Muscle of back (tissue), 3 donors: ENCODE measurements at regions not wholly inside any gene's neighbourhood (a gene's known extent, or its start where the extent isn't known, plus 50 kb on each side); places are given as distances from the start of the nearest gene placed in this dataset.
A peak's percentile ranks its signal among the peaks of the same experiment; 100 is the strongest.

Source experiments
- DNase-seq, 3 donors: peaks; one replicate each; pipeline versions ENCODE4 v3.0.0 to v3.0.0-alpha.2; 2013

DNA sequence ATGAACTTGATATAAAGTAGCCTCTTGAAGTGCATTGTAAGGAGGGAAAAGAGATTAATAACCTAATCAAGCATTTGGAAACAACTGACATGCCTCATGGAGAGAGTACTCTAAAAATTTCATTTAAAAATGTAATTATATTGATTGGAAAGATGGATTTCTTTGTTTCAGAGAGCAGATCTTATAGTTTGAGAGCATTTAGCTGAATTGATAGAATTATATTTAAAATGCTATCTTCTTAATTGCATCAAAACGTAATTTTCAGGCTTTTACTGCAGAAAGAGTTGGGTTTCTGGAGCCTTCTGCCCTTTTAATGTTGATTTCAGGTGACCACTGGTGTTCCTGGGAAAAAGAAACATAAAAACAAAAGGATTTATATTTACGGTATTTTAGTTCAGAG, 130.6 kb downstream of the EDN3 start:
- DNase-seq = no peak

DNA sequence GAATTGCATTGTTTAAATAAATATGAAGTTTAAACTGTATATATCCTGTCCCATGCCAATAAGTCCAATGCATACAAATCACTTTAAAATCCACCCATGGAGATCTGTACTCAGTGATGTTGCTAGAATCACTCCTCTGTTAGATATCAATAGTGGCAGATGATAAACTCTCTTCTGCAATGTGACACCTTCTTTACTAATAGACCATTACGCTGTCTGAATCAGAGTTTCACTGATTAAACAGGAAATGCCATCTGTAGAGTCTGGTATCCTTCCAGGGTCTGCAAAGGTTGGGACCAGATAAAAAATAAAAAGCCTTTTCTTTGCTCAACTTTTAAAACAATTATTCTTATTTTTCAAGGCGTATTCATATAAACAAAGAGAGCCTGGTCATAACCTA, 134.5 kb downstream of the EDN3 start:
- no peak for DNase-seq

DNA sequence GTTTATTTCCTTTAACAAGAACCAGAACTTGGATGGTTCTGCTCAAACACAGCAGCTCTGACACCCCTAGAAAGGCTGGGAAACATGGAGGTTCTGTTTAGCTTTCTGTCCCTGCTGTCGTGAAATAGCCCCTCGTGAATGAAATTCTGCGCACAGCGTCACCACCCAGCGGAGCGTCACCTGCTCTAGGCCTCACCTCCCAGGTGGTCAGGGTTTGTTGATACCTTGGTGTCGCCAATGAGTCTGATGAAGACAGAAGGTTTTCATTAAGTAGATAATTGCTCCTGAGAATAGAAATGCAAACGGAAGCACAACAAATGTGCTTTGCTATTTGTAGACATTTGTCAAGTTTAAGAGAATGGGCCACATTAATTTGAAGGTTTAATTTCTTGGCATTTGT, 135.1 kb downstream of the EDN3 start:
- no peak for DNase-seq

DNA sequence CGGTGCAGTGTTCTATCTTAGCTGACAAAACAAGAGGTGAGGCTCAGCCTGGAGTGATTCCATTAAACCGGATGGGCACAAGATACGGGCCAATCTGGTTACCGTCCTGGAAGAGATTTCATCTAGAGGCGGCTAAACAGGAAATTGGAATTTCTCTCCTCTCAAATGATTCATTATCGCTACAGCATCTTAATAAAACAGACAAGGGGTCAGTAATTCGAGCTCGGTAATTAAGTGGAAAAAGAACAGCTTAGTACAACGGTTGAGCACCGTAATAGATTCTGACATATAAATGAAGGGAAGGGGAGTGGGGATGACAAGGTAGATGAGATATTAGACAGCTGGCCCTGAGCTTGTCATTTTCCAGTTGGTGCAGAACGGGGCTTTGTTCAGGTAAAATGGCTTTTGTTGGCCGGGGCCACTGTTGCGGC, 137.2 kb downstream of the EDN3 start:
- DNase-seq = peak in 1 of 3 donors; percentile 42

DNA sequence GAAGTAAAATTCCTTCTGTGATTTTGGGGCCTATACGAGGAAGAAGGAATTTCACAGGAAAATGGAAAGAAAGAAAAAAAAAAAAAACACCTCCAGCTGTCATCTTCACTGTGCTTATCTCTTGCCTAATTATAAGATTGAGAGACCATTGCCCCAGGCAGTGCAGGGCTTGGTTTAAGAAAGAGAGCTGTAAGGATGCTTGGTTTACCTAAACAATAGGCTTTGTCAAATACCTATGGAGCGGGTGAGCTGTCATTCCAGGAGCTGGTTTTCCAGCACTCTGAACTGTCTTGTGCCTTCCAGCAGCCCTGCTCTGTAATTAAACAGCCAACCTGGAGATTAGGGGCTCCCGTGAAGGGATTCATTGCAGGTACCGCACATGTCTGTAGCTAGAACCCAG, 137.8 kb downstream of the EDN3 start:
- DNase-seq = no peak

DNA sequence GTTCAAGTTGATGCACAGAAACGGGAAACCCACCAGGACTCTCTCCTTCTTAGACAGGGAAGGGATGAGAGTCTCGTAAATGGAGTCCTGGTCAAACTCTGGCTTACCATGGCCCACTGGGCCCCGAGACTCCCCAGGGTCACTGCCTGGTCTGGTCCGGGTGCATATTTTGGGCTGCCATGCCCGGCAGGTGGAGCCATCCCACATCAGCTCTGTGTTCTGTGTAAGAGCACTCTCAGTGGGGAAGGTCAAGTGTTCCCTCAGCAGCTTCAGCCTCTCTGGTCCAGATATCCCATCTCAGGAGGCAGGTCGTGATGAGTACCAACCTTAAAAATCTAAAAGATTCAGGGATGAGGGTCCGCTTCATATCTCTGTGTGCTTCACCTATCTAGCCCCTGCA, 138.8 kb downstream of the EDN3 start:
- DNase-seq = no peak

DNA sequence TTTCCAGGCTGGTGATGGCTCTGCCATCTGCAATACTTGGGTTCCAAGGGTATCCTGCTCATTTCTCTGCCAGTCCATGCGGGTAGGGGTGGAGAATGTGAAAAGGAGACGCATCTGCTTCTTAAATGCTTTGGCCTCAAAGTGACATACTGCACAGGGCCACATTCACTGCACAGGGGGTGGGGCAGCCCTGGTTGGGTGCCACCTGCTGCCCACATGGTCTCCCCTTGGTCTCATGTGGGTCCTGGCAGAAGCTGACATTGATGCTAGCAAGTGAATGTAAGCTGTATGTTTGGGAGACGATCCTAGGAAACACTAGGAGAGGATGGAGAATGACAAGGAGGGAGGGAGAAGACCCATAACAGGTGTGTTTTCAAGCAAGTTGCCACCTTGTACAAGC, 140.9 kb downstream of the EDN3 start:
- DNase-seq = no peak

DNA sequence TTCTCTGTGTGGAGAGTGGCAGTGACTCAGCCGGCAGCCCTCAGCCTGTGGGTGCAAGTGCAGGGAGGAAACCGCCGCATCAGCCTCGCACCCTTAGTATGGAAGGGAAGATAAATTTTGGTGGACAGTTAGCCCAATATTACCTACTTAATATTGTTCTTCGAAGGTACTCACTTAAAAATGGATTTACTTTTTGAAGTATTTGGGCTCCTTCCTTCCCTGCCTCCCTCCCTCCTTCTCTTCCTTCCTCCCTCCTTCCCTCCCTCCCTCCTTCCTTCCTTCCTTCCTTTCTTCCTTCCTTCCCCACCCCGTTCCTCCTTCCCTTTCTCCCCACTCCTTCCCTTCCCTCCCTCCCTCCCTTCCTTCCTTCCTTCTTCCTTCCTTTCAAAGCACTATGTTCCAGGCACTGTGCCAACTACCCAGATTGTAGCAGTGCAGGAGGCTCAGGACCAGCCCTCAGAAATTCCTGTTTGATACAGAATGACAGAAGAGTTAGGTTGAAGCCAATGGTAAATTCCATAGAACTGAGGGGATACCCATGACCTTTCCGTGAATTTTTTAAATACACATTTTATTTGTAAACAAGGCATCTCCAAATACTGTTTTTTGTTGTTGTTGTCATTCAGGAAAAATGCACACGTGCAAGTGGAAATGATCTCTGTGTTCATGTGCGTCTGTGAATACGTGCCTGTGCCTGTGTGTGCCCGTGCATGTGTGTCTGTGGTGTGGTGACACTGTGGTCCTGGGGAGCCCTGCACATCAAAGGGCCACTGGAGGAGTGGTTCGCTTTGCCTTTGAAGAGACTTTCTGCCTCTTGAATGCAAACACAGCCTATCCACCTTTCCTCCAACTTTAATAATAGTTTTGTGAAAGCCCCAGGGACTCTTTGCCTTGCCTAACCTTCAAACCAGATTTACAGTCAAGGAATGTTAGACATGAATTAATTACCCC, 141.7 kb downstream of the EDN3 start:
- peak in 2 of 3 donors; percentile 38 to 53 for DNase-seq

DNA sequence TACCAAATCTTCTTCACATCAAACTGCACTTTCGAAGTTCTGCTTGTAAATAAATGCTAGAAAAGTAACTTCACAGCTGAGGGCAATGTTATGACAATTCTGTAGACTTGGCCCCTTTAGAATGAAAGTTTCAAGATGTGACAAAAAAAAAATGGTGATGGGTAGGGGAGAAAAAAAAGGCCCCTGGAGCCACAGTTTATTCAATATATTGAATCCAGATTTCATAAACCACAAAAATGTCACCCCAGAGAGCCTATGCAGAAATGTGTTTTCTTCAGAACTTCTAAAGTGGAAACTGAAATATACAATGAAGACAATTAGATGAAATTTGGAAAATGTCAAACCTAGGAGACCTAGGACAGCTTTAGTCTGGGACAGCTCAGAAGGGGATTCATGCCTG, 143.1 kb downstream of the EDN3 start:
- no peak for DNase-seq

DNA sequence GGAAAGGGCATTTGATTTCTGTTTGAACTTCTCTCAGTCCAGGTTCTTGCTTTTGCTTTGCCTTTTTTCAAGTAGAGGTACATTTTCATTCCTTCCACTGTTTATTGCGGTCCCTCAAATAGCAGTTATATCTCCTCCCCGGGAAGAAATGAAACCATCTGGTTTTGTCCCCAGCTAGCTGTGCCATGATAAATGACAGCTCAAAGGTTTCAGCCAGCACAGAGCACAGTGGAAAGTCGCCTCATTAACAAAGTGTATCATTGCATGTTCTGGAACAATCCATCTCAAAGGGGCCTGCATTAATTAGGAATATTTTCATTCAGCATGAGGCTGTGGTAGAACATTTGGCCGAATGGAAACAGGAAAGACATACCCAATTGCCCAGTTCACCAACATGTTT, 146.0 kb downstream of the EDN3 start:
- DNase-seq = no peak

DNA sequence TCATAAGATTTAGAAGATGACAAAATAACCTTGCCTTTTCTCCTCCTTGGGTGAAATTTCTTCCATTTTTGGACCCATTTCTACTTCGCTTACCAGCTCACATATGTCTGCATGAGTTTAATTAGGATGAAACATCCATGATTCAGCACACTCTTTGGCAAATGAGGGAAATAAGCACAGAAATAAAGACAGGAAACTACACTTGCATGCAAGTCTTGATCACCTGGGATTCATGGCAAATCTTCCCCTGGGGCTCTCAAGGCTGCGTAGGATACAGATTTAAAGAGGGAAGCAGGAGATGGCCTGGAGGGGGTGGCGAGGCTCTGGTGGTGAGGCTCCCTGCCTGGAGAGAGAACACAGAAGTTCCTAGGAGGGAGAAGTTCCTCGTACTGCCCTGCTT, 147.8 kb downstream of the EDN3 start:
- DNase-seq = no peak

DNA sequence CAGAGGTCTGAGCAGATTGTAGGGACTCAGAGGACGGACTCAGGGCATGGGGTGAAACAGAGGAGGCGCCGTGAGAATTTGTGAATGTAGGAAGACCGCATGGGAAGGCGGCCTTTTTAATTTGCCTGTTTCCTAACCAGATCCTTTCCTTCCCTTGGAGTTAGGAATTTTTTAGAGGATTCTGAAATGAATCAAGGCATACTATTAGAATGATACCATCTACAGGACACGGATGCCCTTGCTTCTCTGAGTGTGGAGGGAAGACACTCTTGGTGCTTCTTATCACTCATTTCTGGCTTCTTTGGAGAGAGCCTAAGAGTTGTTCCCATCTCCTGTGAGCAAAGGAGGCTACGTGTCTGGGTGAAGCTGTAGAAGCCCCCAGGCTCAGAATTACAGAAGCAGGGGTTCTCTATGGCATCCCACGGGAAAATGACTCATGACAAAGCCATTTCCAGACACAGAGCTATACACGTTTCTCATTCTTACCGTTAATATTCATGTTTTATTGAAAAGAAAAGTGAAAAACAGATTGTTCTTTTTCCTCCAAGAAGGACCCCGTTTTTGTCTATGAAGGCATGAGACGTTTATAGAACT, 148.5 kb downstream of the EDN3 start:
- DNase-seq = no peak

DNA sequence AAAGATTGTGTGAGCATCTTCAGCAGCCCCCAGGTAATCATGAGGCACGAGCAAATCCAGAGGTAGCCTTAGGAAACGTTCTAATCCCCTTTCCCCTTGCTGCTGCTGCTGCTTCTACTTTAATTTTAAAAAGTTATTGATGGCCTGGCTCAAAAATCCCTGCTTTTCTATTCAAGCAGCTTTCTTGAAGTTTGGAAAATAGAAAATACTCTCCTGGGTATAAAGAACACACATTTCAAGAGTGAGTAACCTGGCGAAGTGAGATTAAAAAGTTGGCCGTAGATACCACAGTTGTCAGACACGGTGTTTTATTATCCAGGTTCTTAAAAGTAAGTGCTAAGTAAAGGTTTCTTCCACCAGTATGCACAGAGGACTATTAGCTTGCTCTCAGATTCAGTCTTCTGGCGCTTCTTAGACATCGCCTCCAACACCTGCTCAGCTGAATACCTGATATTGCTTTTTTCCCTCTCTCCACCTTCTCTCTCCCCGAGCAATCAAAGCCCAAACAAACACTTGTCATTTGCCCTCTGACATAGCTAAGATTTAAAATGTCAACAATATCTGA, 150.7 kb downstream of the EDN3 start:
- DNase-seq = peak in 2 of 3 donors; percentile 48 to 77

DNA sequence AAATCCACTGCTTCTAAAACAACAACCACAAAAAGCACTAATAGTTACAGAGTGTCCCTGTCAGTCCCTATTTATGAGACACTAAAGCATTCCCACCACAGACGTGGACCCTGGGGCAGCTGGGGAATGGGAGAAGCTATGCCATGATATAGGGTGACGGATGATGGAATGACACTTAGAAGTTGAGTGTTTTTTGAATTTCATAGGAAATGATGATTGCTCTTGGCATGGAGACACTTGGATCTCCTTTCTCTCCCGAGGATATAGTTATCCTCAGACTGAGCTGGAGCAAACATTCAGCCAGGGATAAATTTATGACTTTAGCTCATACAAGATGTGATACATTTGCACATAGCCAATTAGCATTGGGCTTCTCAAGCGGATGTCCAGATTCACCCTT, 151.2 kb downstream of the EDN3 start:
- DNase-seq = peak in 1 of 3 donors; percentile 89

DNA sequence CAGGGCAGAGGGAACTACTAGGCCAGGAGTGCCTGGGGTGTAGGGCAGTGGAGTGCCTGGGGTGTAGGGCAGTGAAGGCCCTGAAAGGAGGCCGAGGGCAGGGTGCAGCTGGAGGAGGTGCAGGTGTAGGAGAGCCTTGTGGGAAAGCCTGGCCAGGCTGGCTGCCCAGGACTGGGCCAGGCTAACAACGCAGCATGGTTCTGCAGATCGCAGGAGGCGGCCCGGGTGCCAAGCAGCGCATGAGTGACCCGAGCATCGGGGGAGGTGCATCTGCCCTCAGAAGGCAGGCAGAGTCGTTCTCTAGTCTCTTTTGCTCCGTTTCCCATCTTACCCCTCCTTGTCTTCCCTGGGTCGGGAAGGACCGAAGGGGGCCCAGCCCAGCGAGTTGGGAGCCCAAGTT, 151.5 kb upstream of the PHACTR3 start:
- peak in 1 of 3 donors; percentile 34 for DNase-seq

DNA sequence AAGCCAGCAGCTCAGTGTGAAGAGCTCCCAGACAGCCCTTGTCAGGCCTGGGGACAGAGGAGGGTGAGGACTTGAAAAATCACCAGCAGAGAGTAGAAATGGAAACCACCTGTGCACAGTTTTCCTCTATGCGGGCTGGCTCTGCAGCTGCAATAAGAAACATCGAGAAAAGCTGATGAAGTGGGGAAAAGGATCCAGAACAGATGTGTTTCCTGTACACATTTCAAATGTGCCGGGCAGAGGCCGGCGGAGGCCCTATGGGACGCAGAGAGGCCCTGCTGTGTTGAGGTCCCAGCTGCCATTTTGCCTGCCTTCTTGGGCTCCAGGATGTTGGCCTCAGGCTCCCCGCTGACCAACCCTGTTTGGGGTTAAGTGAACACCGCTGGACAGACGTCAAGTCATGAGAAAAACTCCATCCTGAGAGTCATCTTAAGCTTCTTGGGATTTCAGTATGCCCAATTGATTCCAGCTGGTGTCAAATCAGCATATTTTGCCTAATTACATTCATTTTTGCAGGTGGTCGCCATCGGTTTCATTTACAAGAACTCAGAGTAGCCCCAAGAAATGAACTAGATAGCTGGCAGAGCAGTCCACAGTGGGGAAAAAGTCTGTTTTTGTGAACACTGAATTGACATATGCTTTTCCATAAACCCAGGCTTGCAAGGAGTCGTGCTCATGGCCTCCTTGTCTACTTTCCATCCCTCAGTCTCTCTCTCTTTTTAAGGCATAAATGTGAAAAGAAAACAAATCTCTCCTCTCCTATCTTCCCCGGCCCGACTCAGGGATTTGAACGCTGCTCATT, 150.4 kb upstream of the PHACTR3 start:
- DNase-seq = peak; percentile 60 to 95 (median 85)

DNA sequence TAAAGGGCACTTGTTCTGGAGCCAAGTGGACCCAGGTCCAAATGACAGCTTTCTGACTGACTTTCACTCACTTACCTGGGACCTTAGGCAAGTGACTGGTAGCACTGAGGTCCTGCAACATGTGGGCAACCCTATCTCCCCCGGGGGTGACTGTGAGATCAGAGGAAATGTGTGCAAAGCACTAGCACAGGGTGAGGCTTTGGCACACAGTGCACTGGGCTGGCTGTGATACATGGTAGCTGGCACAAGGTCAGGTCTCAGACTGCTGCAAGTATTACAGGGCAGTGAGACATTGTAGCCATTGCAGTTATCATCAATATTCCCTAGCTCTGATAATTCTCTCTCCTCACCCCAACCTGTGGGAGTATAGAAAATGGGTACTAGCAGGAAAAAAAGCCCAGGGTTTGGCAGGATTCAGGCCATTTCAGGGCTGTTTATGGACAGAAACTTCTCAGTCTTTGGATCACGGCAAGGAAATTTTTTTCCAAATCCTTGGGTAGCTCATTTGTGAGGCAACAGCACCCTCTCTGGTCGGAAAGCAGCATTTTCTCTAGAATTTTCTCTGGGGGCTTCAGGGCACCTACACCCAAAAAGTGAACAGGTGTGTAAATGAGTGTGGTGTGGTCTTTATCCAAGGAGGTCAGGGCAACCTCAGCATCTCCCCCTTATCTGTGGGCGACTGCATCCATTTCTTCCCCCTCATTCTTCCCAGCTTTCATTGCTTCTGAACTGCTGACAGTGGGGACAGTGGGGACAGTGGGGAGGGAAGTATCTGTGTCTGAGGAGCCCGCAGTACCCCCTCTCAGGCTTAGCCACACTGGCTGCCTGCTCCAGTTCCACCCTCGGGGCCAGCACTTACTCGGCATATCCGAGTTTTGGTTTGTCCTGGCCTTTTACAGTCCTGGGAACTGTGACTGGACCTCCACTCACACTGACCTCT, 148.7 kb upstream of the PHACTR3 start:
- peak in 2 of 3 donors; percentile 74 to 86 for DNase-seq

DNA sequence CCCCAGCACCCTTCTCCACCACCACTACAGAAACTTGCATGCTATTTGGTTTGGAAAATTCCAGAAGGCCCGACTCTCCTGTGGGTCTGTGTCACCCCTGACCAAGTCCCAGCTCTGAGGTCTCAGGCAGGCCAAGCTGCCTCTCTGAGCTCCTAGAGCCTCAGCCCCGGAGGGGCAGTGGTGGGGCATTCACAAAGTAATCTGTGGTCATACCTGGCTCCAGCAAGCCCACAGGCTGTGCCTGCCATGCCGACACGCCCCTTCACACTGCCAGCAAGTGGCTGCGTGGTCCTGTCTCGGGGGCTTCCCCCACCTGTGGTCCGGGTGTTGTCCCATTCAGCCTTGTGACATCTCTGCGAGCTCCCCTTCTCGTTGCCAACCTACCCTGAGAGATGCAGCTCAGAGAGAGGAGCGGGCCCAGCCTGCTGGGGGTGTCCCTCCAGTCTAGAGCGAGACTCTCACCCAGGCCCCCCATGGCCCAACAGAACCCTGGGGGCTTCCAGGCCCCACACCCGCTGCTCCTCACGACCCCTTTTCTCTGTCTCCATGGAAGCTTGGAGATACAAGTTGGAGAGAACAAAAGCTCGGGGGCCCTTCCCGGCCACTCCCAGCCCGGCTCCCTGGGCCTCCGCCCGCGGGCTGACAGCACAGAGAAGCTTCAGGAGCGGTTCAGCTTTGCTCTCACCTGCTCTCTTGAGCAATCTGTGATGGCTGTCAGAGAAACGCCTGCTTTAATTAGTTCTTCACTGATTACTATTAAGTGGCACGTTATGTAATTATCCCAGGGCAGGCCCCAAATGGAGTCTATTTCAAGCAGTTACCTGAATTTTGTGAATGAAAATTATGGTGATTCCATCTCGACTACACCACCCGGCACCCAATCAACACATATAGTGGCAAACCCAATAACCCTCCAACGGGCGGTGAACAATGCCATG, 147.7 kb upstream of the PHACTR3 start:
- DNase-seq = no peak

DNA sequence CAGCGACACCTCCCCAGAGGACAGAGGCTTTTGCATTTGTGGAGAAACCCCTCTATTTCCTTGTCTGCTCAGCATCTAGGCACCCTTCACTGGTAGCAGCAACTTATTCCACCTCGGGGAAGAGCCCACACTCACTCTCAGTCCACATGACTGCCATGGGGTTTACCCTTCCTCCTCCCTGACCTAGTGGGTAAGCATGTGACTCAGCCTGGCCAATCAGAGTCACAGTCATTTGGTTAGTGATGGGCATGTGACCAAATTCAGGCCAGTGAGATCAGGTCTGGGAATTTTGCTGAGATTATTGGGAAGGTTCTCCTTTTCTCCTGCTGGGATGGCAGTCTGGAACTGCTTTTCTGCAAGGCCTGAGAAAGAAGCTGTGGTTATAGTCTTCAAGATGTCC, 145.7 kb upstream of the PHACTR3 start:
- no peak for DNase-seq

DNA sequence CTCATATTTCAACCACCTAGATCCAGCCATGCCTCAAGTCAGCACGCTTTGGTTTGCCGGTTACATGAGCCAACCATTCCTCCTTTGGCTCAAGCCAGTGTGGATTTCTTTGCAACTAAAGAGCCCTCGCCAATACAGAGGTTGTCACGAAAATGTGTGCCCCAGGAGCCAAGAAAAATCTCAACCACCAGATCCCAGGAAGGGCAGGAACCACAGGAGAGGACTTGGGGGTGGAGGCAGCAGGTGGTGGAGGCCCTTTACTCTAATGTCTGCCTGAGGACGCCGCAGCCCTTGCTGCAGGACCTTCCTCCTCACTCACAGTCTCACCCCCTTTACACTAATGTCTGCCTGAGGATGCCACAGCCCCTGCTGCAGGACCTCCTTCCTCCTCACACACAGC, 144.8 kb upstream of the PHACTR3 start:
- DNase-seq = no peak
